NCI-H2029 (cell line): ENCODE measurements at regions not wholly inside any gene's neighbourhood (a gene's known extent, or its start where the extent isn't known, plus 50 kb on each side); places are given as distances from the start of the nearest gene placed in this dataset.
"Not testable (repeated sequence)": the region's sequence is repeated elsewhere in the genome, so short reads cannot be mapped to it uniquely, and the experiment has no call there.

Experiments
- DNase-seq: peaks from one replicate; lab custom pipeline; 2025; lab: John Stamatoyannopoulos, UW

GRCh38 chrX:125198546-125198945, 121.1 kb upstream of the TEX13C start:
- no peak for DNase-seq

GRCh38 chrX:125202591-125203248, 117.0 kb upstream of the TEX13C start:
- DNase-seq, result peak; percentile 56

GRCh38 chrX:125203365-125203736, 116.3 kb upstream of the TEX13C start:
- DNase-seq, result peak; percentile 4

GRCh38 chrX:125203737-125204578, 115.7 kb upstream of the TEX13C start:
- peak; percentile 72 for DNase-seq

- no peak for DNase-seq
Measured at GRCh38 chrX:125204681-125205132, 115.0 kb upstream of the TEX13C start.

GRCh38 chrX:125205133-125205917, 114.3 kb upstream of the TEX13C start:
- peak; percentile 75 for DNase-seq

- DNase-seq, result no peak
Measured at GRCh38 chrX:125205918-125206665, 113.6 kb upstream of the TEX13C start.

GRCh38 chrX:125210146-125210545, 109.5 kb upstream of the TEX13C start:
- DNase-seq, result no peak

- DNase-seq, result no peak
Measured at GRCh38 chrX:125219852-125220251, 99.8 kb upstream of the TEX13C start.

- DNase-seq, result no peak
Measured at GRCh38 chrX:125236955-125237354, 82.7 kb upstream of the TEX13C start.

- DNase-seq, result no peak
Measured at GRCh38 chrX:125248931-125249330, 70.7 kb upstream of the TEX13C start.

- DNase-seq, result not testable (repeated sequence)
Measured at GRCh38 chrX:125255759-125256158, 63.9 kb upstream of the TEX13C start.

- DNase-seq, result no peak
Measured at GRCh38 chrX:125262836-125263235, 56.8 kb upstream of the TEX13C start.

- no peak for DNase-seq
Measured at GRCh38 chrX:125266153-125266660, 53.5 kb upstream of the TEX13C start.
